ENCODE measurements at regions not wholly inside any gene's neighbourhood (a gene's known extent, or its start where the extent isn't known, plus 50 kb on each side); places are given as distances from the start of the nearest gene placed in this dataset.

- Histone ChIP-seq H3K9ac (ENCODE audit: low read length) (no peak overlapping the region), H3K27me3 (ENCODE audit: insufficient read depth, low read length) (no peaks in the 10 kb centered on the region), H4K20me1 (ENCODE audit: insufficient read depth, low read length) (no peaks in the 10 kb centered on the region), H3K36me3 (ENCODE audit: insufficient read depth, low read length) (no peaks in the 10 kb centered on the region), H3K4me1 (ENCODE audit: insufficient read depth, low read length) (no peaks in the 10 kb centered on the region), H3K4me2 (ENCODE audit: low read length) (no peak overlapping the region), H3K4me3 (ENCODE audit: insufficient read depth, low read depth, low read length) (no peak overlapping the region), H3K27ac (ENCODE audit: low read depth, low read length) (no peak overlapping the region), H2AFZ (ENCODE audit: low read depth, low read length) (no peak overlapping the region), H3K79me2 (ENCODE audit: insufficient read depth, low read length) (no peaks in the 10 kb centered on the region), H3K9me3 (ENCODE audit: insufficient read depth, low read depth, low read length) (no peaks in the 10 kb centered on the region)
- Mint-ChIP-seq H3K36me3 (ENCODE audit: low read depth, unreplicated experiment) (no peaks in the 10 kb centered on the region), H3K4me3 (ENCODE audit: unreplicated experiment) (no peak overlapping the region), H3K4me1 (ENCODE audit: low read depth, unreplicated experiment) (no peaks in the 10 kb centered on the region), H3K27ac (ENCODE audit: unreplicated experiment) (no peak overlapping the region), H3K27me3 (ENCODE audit: low read depth, unreplicated experiment) (no peaks in the 10 kb centered on the region), H3K9me3 (ENCODE audit: unreplicated experiment) (peaks cover under 1% of the 10 kb centered on the region)
- FAIRE-seq (no peak), DNase-seq (ENCODE audit: low read depth) (no peak)
- no peak for TF ChIP-seq EZH2 (IDR thresholded peaks at IDR 0.05; ENCODE audit: insufficient read depth, low read length)
These were observed 447.4 kb downstream of the C6orf118 start for GRCh38 chr6:164861967-164862366.

- peak; percentile 4 for DNase-seq (ENCODE audit: low read depth)
- H3K36me3 Mint-ChIP-seq (ENCODE audit: low read depth, unreplicated experiment) = no peaks in the 10 kb centered on the region
- H3K9me3 Mint-ChIP-seq (ENCODE audit: unreplicated experiment) = no peaks in the 10 kb centered on the region
- Histone ChIP-seq H3K4me3 (ENCODE audit: insufficient read depth, low read depth, low read length) (no peak overlapping the region), H3K9me3 (ENCODE audit: insufficient read depth, low read depth, low read length) (no peaks in the 10 kb centered on the region), H3K9ac (ENCODE audit: low read length) (no peak overlapping the region), H3K27me3 (ENCODE audit: insufficient read depth, low read length) (no peaks in the 10 kb centered on the region), H2AFZ (ENCODE audit: low read depth, low read length) (no peak overlapping the region), H3K36me3 (ENCODE audit: insufficient read depth, low read length) (no peaks in the 10 kb centered on the region), H3K79me2 (ENCODE audit: insufficient read depth, low read length) (no peaks in the 10 kb centered on the region), H3K4me2 (ENCODE audit: low read length) (peak overlapping the region; percentile 39), H3K4me1 (ENCODE audit: insufficient read depth, low read length) (no peaks in the 10 kb centered on the region), H3K27ac (ENCODE audit: low read depth, low read length) (no peak overlapping the region), H4K20me1 (ENCODE audit: insufficient read depth, low read length) (no peaks in the 10 kb centered on the region)
- H3K27me3 Mint-ChIP-seq (ENCODE audit: low read depth, unreplicated experiment) = no peaks in the 10 kb centered on the region
- no peaks in the 10 kb centered on the region for H3K4me1 Mint-ChIP-seq (ENCODE audit: low read depth, unreplicated experiment)
- TF ChIP-seq EZH2 (IDR thresholded peaks at IDR 0.05; ENCODE audit: insufficient read depth, low read length) (no peak), CTCF (IDR thresholded peaks at IDR 0.05; ENCODE audit: insufficient read depth, low read depth, low read length) (no peak)
- H3K27ac Mint-ChIP-seq (ENCODE audit: unreplicated experiment) = no peak overlapping the region
- FAIRE-seq = no peak
- H3K4me3 Mint-ChIP-seq (ENCODE audit: unreplicated experiment) = no peak overlapping the region
These were observed 449.6 kb downstream of the C6orf118 start for GRCh38 chr6:164859816-164860215.

- Mint-ChIP-seq H3K36me3 (ENCODE audit: low read depth, unreplicated experiment) (no peaks in the 10 kb centered on the region), H3K9me3 (ENCODE audit: unreplicated experiment) (no peaks in the 10 kb centered on the region), H3K27ac (ENCODE audit: unreplicated experiment) (no peak overlapping the region), H3K4me3 (ENCODE audit: unreplicated experiment) (no peak overlapping the region), H3K4me1 (ENCODE audit: low read depth, unreplicated experiment) (no peaks in the 10 kb centered on the region), H3K27me3 (ENCODE audit: low read depth, unreplicated experiment) (no peaks in the 10 kb centered on the region)
- H2AFZ ChIP-seq (ENCODE audit: low read depth, low read length) = no peak overlapping the region
- no peak overlapping the region for H3K4me2 ChIP-seq (ENCODE audit: low read length)
- no peak for TF ChIP-seq EZH2 (IDR thresholded peaks at IDR 0.05; ENCODE audit: insufficient read depth, low read length)
- TF ChIP-seq CTCF (IDR thresholded peaks at IDR 0.05; ENCODE audit: insufficient read depth, low read depth, low read length) = no peak
- no peaks in the 10 kb centered on the region for H3K36me3 ChIP-seq (ENCODE audit: insufficient read depth, low read length)
- H3K9me3 ChIP-seq (ENCODE audit: insufficient read depth, low read depth, low read length) = no peaks in the 10 kb centered on the region
- H3K4me3 ChIP-seq (ENCODE audit: insufficient read depth, low read depth, low read length) = no peak overlapping the region
- H4K20me1 ChIP-seq (ENCODE audit: insufficient read depth, low read length) = no peaks in the 10 kb centered on the region
- DNase-seq (ENCODE audit: low read depth) = no peak
- no peak overlapping the region for H3K9ac ChIP-seq (ENCODE audit: low read length)
- FAIRE-seq = no peak
- H3K27ac ChIP-seq (ENCODE audit: low read depth, low read length) = no peak overlapping the region
- H3K4me1 ChIP-seq (ENCODE audit: insufficient read depth, low read length) = no peaks in the 10 kb centered on the region
- no peaks in the 10 kb centered on the region for H3K79me2 ChIP-seq (ENCODE audit: insufficient read depth, low read length)
- H3K27me3 ChIP-seq (ENCODE audit: insufficient read depth, low read length) = no peaks in the 10 kb centered on the region
These were observed 453.3 kb downstream of the C6orf118 start for GRCh38 chr6:164856138-164856537.
